ENCODE measurements at regions not wholly inside any gene's neighbourhood (a gene's known extent, or its start where the extent isn't known, plus 50 kb on each side); places are given as distances from the start of the nearest gene placed in this dataset.

GRCh38 chr17:74005790-74006189 lies 197.7 kb upstream of the RPL38 start:
- H2BK12ac ChIP-seq (ENCODE audit: low read depth, low read length): no peak overlapping the region
- H2BK5ac ChIP-seq (ENCODE audit: low read depth, low read length): no peak overlapping the region
- 78% methylated on average over 9 of the region's 9 CpGs; no CpG with 5 or more reads in 1 of the 2 experiments for WGBS, 2 experiments (ENCODE audit: extremely low coverage in 1 of 2, insufficient coverage in 1 of 2, insufficient read length in 1 of 2, insufficient replicate concordance in 2 of 2, low coverage in 1 of 2, low lambda C conversion rate in 2 of 2, missing lambda C conversion rate in 1 of 2)
- no peak overlapping the region for H3K27ac ChIP-seq (ENCODE audit: low read depth, low read length)
- FAIRE-seq: no peak
- no peaks in the 10 kb centered on the region for H3K27me3 ChIP-seq (replicated peaks in 1 of 4; ENCODE audit: control insufficient read depth in 3 of 4, extremely low read depth in 1 of 4, insufficient read depth in 3 of 4, low read length in 3 of 4)
- H4K91ac ChIP-seq (replicated peaks; ENCODE audit: insufficient read length, low read length): no peak overlapping the region
- POLR2A ChIA-PET (ENCODE audit: partially characterized antibody): interaction anchor here (1.1 kb wide), 1 partner anchor 199 kb away, joined by 3 read pairs; no protein-coding TSS in a partner anchor
- H3K36me3 ChIP-seq (ENCODE audit: control insufficient read depth in 2 of 4, insufficient read depth in 4 of 4, low read length in 3 of 4): no peaks in the 10 kb centered on the region
- CTCF ChIA-PET (ENCODE audit: partially characterized antibody): interaction anchor here (0.6 to 11.3 kb wide), 10 partner anchors 9 to 359 kb away, joined by 3 to 110 read pairs (median 4); no protein-coding TSS in a partner anchor
- H3K4me2 ChIP-seq (ENCODE audit: insufficient read depth in 1 of 2, low read depth in 2 of 2, low read length in 2 of 2): no peak overlapping the region
- H2AK5ac ChIP-seq (ENCODE audit: low read depth, low read length): no peak overlapping the region
- H4K5ac ChIP-seq (ENCODE audit: insufficient read length, low read depth, low read length): no peak overlapping the region
- H3K23me2 ChIP-seq (ENCODE audit: low read depth, low read length): 0 out of 2 replicates have a peak, but pooled peaks cover 2% of the 10 kb centered on the region
- no peak overlapping the region for H3K14ac ChIP-seq (ENCODE audit: insufficient read length)
- 0 out of 2 replicates have a peak overlapping the region, but pooled peaks have one; percentile 5 for H2BK15ac ChIP-seq (ENCODE audit: low read length)
- no peak overlapping the region for H3K4ac ChIP-seq (replicated peaks; ENCODE audit: insufficient read length, low read depth, low read length)
- TF ChIP-seq ZNF274 (IDR thresholded peaks at IDR 0.05; ENCODE audit: borderline replicate concordance, extremely low read depth, low read length) (no peak), SIX5 (IDR thresholded peaks at IDR 0.05; ENCODE audit: low read depth, low read length) (no peak)
- H3K23ac ChIP-seq (ENCODE audit: insufficient read length): no peak overlapping the region
- H2BK20ac ChIP-seq (ENCODE audit: low read length): no peak overlapping the region
- H2AFZ ChIP-seq (ENCODE audit: low read length): no peak overlapping the region
- no peaks in the 10 kb centered on the region for H3K9me3 ChIP-seq (ENCODE audit: insufficient read depth in 2 of 2, low read depth in 1 of 2, low read length in 1 of 2)
- H4K20me1 ChIP-seq (replicated peaks in 1 of 2; ENCODE audit: control insufficient read depth in 1 of 2, insufficient read depth in 2 of 2, low read length in 2 of 2): no peaks in the 10 kb centered on the region
- no peak for DNase-seq (ENCODE audit: low read depth in 1 of 2, low spot score in 2 of 2)
- H3K79me1 ChIP-seq (ENCODE audit: low read depth, low read length): no peaks in the 10 kb centered on the region
- no peak overlapping the region for H3K4me3 ChIP-seq (ENCODE audit: extremely low read depth in 1 of 4, insufficient read depth in 2 of 4, low read depth in 3 of 4, low read length in 4 of 4)
- H3K4me1 ChIP-seq (replicated peaks in 1 of 4; ENCODE audit: control insufficient read depth in 3 of 4, insufficient read depth in 4 of 4, low read length in 3 of 4): peaks cover 0 to 9% (median 4%) of the 10 kb centered on the region in 4 experiments; a peak in 6 of 7 replicates
- H2BK120ac ChIP-seq (replicated peaks; ENCODE audit: low read depth, low read length): no peak overlapping the region
- no peak overlapping the region; the same call in 1 of the 2 replicates for H3K18ac ChIP-seq (ENCODE audit: extremely low read depth, low read length)
- no peak overlapping the region for H3K56ac ChIP-seq (replicated peaks; ENCODE audit: insufficient read length, low read depth, low read length)
- no peak overlapping the region; the same call in 1 of the 2 replicates for H4K8ac ChIP-seq (ENCODE audit: extremely low read depth, insufficient read depth, low read length)
- H3K79me2 ChIP-seq (ENCODE audit: control insufficient read depth in 1 of 2, insufficient read depth in 2 of 2, low read length in 2 of 2): no peaks in the 10 kb centered on the region
- no peak overlapping the region for H3K9ac ChIP-seq (replicated peaks in 1 of 4; ENCODE audit: extremely low read depth in 1 of 4, low read depth in 3 of 4, low read length in 3 of 4)
